ENCODE measurements at regions not wholly inside any gene's neighbourhood (a gene's known extent, or its start where the extent isn't known, plus 50 kb on each side); places are given as distances from the start of the nearest gene placed in this dataset.
"Not testable (repeated sequence)": the region's sequence is repeated elsewhere in the genome, so short reads cannot be mapped to it uniquely, and the experiment has no call there.

- Histone ChIP-seq H3K9me3 (replicated peaks in 1 of 11) (peaks cover 0 to 8% (median 2%) of the 10 kb centered on the region in 11 experiments; a peak in 6 of 22 replicates), H3K4me3 (no peak overlapping the region), H3K9ac (no peak overlapping the region), H3K36me3 (no peaks in the 10 kb centered on the region), H3K4me2 (no peak overlapping the region; a peak in 2 of 22 replicates), H4K20me1 (no peaks in the 10 kb centered on the region), H3K27me3 (no peaks in the 10 kb centered on the region), H3K4me1 (peaks cover 0 to 9% (median 0%) of the 10 kb centered on the region in 10 experiments; a peak in 2 of 20 replicates), H3K27ac (no peak overlapping the region)
- TF ChIP-seq Cebpa-rat (IDR thresholded peaks at IDR 0.05) = no peak
Observed at GRCh38 chr9:108049026-108049607, 559.5 kb upstream of the KLF4 start.

GRCh38 chr9:108048406-108049025, 558.9 kb upstream of the KLF4 start:
- Histone ChIP-seq H3K4me2 (no peak overlapping the region), H3K9ac (no peak overlapping the region), H3K27ac (no peak overlapping the region), H3K36me3 (no peaks in the 10 kb centered on the region), H3K4me3 (no peak overlapping the region), H3K9me3 (replicated peaks in 1 of 11) (peaks cover 4 to 14% (median 8%) of the 10 kb centered on the region in 11 experiments; a peak in 18 of 22 replicates), H3K4me1 (peaks cover 0 to 9% (median 0%) of the 10 kb centered on the region in 10 experiments; a peak in 2 of 20 replicates), H3K27me3 (no peaks in the 10 kb centered on the region), H4K20me1 (no peaks in the 10 kb centered on the region)
- no peak for TF ChIP-seq Cebpa-rat (IDR thresholded peaks at IDR 0.05)

- not testable (repeated sequence) for H3K4me2 ChIP-seq, H4K20me1 ChIP-seq, H3K27me3 ChIP-seq, H3K36me3 ChIP-seq, H3K9ac ChIP-seq, H3K4me3 ChIP-seq, H3K4me1 ChIP-seq, H3K27ac ChIP-seq
- peaks cover 6 to 18% (median 10%) of the 10 kb centered on the region in 11 experiments; a peak in 19 of 22 replicates for H3K9me3 ChIP-seq (replicated peaks in 1 of 11)
Observed at GRCh38 chr9:108047777-108048176, 558.2 kb upstream of the KLF4 start.

- Histone ChIP-seq H3K27ac (no peak overlapping the region), H3K9me3 (replicated peaks in 1 of 11) (peaks cover 6 to 21% (median 11%) of the 10 kb centered on the region in 11 experiments; a peak in 19 of 22 replicates), H3K4me1 (peaks cover 0 to 9% (median 0%) of the 10 kb centered on the region in 10 experiments; a peak in 2 of 20 replicates), H3K4me3 (no peak overlapping the region), H4K20me1 (no peaks in the 10 kb centered on the region), H3K9ac (no peak overlapping the region), H3K4me2 (no peak overlapping the region), H3K36me3 (no peaks in the 10 kb centered on the region), H3K27me3 (no peaks in the 10 kb centered on the region)
- TF ChIP-seq Cebpa-rat (IDR thresholded peaks at IDR 0.05) = no peak
Observed at GRCh38 chr9:108047264-108047663, 557.7 kb upstream of the KLF4 start.

GRCh38 chr9:108045851-108046250, 556.3 kb upstream of the KLF4 start:
- Histone ChIP-seq H3K9ac (no peak overlapping the region), H3K27ac (no peak overlapping the region), H3K4me3 (no peak overlapping the region), H4K20me1 (no peaks in the 10 kb centered on the region), H3K36me3 (no peaks in the 10 kb centered on the region), H3K9me3 (replicated peaks in 1 of 11) (peaks cover 6 to 21% (median 11%) of the 10 kb centered on the region in 11 experiments; a peak in 19 of 22 replicates), H3K4me1 (peaks cover 0 to 18% (median 3%) of the 10 kb centered on the region in 10 experiments; a peak in 7 of 20 replicates), H3K27me3 (no peaks in the 10 kb centered on the region), H3K4me2 (no peak overlapping the region)
- TF ChIP-seq Cebpa-rat (IDR thresholded peaks at IDR 0.05) = no peak

GRCh38 chr9:108043585-108043984, 554.0 kb upstream of the KLF4 start:
- H4K20me1 ChIP-seq = no peaks in the 10 kb centered on the region
- no peak overlapping the region for H3K4me2 ChIP-seq
- peaks cover 6 to 21% (median 11%) of the 10 kb centered on the region in 11 experiments; a peak in 19 of 22 replicates for H3K9me3 ChIP-seq (replicated peaks in 1 of 11)
- H3K9ac ChIP-seq = no peak overlapping the region
- H3K27ac ChIP-seq = no peak overlapping the region
- H3K4me3 ChIP-seq = no peak overlapping the region
- no peaks in the 10 kb centered on the region for H3K27me3 ChIP-seq
- peaks cover 0 to 9% (median 0%) of the 10 kb centered on the region in 10 experiments; a peak in 5 of 20 replicates for H3K4me1 ChIP-seq
- no peak for TF ChIP-seq Cebpa-rat (IDR thresholded peaks at IDR 0.05)
- no peaks in the 10 kb centered on the region for H3K36me3 ChIP-seq

- H3K9ac ChIP-seq = no peak overlapping the region
- no peaks in the 10 kb centered on the region for H3K27me3 ChIP-seq
- TF ChIP-seq Cebpa-rat (IDR thresholded peaks at IDR 0.05) = no peak
- H3K27ac ChIP-seq = no peak overlapping the region
- peak overlapping the region in 4 of 11 experiments; percentile 1 to 39 (median 13); a peak in 4 of 22 replicates for H3K4me2 ChIP-seq
- peaks cover 0 to 9% (median 0%) of the 10 kb centered on the region in 10 experiments; a peak in 5 of 20 replicates for H3K4me1 ChIP-seq
- no peaks in the 10 kb centered on the region for H4K20me1 ChIP-seq
- no peak overlapping the region for H3K4me3 ChIP-seq
- no peaks in the 10 kb centered on the region for H3K36me3 ChIP-seq
- peaks cover 6 to 21% (median 11%) of the 10 kb centered on the region in 11 experiments; a peak in 19 of 22 replicates for H3K9me3 ChIP-seq (replicated peaks in 1 of 11)
Observed at GRCh38 chr9:108041551-108041950, 552.0 kb upstream of the KLF4 start.

GRCh38 chr9:108040783-108041182, 551.2 kb upstream of the KLF4 start:
- Histone ChIP-seq H3K27ac (no peak overlapping the region), H3K9ac (no peak overlapping the region)

GRCh38 chr9:108039493-108039892, 549.9 kb upstream of the KLF4 start:
- no peak overlapping the region for H3K4me3 ChIP-seq
- H3K9ac ChIP-seq = no peak overlapping the region
- peaks cover 6 to 17% (median 9%) of the 10 kb centered on the region in 11 experiments; a peak in 19 of 22 replicates for H3K9me3 ChIP-seq (replicated peaks in 1 of 11)
- no peak overlapping the region for H3K4me2 ChIP-seq
- peak in 8 of 11 experiments; percentile 20 to 89 (median 69); a peak in 10 of 22 replicates for TF ChIP-seq Cebpa-rat (IDR thresholded peaks at IDR 0.05)
- no peaks in the 10 kb centered on the region for H3K27me3 ChIP-seq
- H3K36me3 ChIP-seq = no peaks in the 10 kb centered on the region
- no peaks in the 10 kb centered on the region for H4K20me1 ChIP-seq
- H3K4me1 ChIP-seq = peaks cover 0 to 9% (median 0%) of the 10 kb centered on the region in 10 experiments; a peak in 5 of 20 replicates
- H3K27ac ChIP-seq = no peak overlapping the region

More at GRCh38 chr9:108040783-108041182, 551.2 kb upstream of the KLF4 start:
- Histone ChIP-seq H3K4me1 (peaks cover 0 to 9% (median 0%) of the 10 kb centered on the region in 10 experiments; a peak in 5 of 20 replicates), H4K20me1 (no peaks in the 10 kb centered on the region), H3K9me3 (replicated peaks in 1 of 11) (peaks cover 6 to 21% (median 11%) of the 10 kb centered on the region in 11 experiments; a peak in 19 of 22 replicates), H3K36me3 (no peaks in the 10 kb centered on the region), H3K27me3 (no peaks in the 10 kb centered on the region), H3K4me3 (no peak overlapping the region), H3K4me2 (no peak overlapping the region)
- no peak for TF ChIP-seq Cebpa-rat (IDR thresholded peaks at IDR 0.05)

All from BLaER1 treated with 17β-estradiol and CSF1 and Interleukin-3, amounts not matched to agents 10 nM and 100 nM (cell line).